SK-N-MC (cell line): ENCODE measurements at regions not wholly inside any gene's neighbourhood (a gene's known extent, or its start where the extent isn't known, plus 50 kb on each side); places are given as distances from the start of the nearest gene placed in this dataset.
"Not testable (repeated sequence)": the region's sequence is repeated elsewhere in the genome, so short reads cannot be mapped to it uniquely, and the experiment has no call there.

Source experiments
- DNase-seq: peaks from one replicate; pipeline ENCODE4 v3.0.0-alpha.2; 2011; ENCODE audit warnings: low read depth, low spot score
- H3K27ac ChIP-seq: fragments of 200-600 bp; sonication (generic); 2 replicates; pipeline ENCODE4 v1.5.1; 2016; ENCODE audit warnings: mixed run types
- H3K36me3 ChIP-seq: fragments of 200-600 bp; sonication (generic); 2 replicates; pipeline ENCODE4 v1.6.1; 2017; ENCODE audit warnings: antibody characterized with exemption, low read length, mixed read lengths; ENCODE audit not compliant: insufficient read depth
- H3K4me3 ChIP-seq: fragments of 200-600 bp; sonication (generic); 2 replicates; pipeline ENCODE4 v1.5.1; 2016
- H3K9ac ChIP-seq: fragments of 200-600 bp; sonication (generic); 2 replicates; pipeline ENCODE4 v1.8.0; 2017; ENCODE audit warnings: mixed run types, mixed read lengths; ENCODE audit not compliant: insufficient read length
- H3K9me3 ChIP-seq: fragments of 200-600 bp; sonication (generic); 2 replicates; pipeline ENCODE4 v1.6.1; 2017; ENCODE audit warnings: low read depth, mild to moderate bottlenecking, antibody characterized with exemption, low read length, moderate library complexity, mixed read lengths
- EZH2 ChIP-seq: fragments of 200-600 bp; sonication (generic); IDR thresholded peaks from one replicate; pipeline ENCODE4 v1.6.1; 2017; ENCODE audit warnings: antibody characterized with exemption
- FOXP2 ChIP-seq: optimal IDR thresholded peaks from 2 replicates; pipeline ENCODE3; 2011; ENCODE audit warnings: mild to moderate bottlenecking, moderate library complexity; ENCODE audit not compliant: insufficient read depth; ENCODE audit errors: extremely low read length, control extremely low read depth
- POLR2AphosphoS5 ChIP-seq: IDR thresholded peaks from 2 replicates; pipeline ENCODE4 v1.6.1; 2012; ENCODE audit warnings: mild to moderate bottlenecking, low read depth, low read length, borderline replicate concordance

DNA sequence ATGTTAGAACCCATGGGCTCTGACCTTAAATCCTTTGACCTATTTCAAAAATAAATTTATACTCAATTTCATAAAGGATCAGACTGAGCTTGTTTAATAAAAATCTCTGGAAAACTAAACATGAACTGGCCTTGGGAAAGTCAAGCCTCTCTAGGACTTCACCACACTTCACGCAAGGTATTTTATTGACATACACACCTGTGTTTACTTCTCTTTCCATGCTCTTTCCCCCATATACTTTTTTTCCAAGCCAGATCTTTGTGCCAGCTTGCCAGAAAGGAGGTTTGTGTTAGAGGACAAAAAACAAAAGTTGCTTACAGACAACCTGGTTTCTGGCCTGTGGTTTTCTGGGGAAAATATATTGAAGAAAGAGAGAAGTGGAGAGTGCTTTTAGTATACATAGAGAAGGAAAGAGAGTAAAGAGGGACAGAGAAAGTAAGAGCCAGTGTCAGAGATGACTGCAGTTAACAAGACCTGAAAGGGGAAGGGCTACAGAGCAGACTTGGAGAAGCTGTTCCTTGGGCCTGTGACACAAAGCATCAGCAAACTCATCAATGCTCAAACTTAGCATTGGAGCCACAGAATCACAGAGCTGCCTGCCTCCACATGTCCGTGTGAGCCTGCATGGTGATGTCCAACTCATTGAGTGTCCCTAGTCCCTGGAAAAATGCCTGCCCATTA lies 77.3 kb upstream of the TMTC2 start:
- Histone ChIP-seq H3K27ac (no peak overlapping the region), H3K9me3 (no peaks in the 10 kb centered on the region), H3K9ac (no peak overlapping the region), H3K4me3 (no peak overlapping the region), H3K36me3 (no peaks in the 10 kb centered on the region)
- no peak for DNase-seq
- TF ChIP-seq EZH2: no peak
- TF ChIP-seq POLR2AphosphoS5: no peak
- TF ChIP-seq FOXP2: no peak

DNA sequence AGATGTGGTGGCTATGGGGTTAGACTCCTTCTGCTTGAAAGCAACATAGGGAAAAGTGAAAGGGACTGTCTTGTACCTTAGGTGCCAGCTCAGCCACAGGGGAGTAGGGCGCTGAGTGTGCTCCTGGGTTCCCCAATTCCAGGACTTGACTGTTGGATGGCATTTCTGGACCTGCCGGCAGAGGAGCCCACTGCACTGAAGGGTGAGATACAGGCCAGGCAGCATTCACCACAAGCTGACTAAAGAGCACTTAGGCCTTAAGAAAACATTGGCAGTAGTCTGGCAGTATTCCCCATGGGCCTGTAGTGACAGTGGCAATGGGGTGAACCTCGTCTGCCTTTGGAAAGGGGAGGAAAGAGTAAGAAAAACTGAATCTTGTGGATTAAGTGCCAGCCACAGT lies 67.1 kb upstream of the TMTC2 start:
- no peaks in the 10 kb centered on the region for H3K9me3 ChIP-seq
- H3K4me3 ChIP-seq: no peak overlapping the region
- H3K36me3 ChIP-seq: no peaks in the 10 kb centered on the region
- H3K9ac ChIP-seq: no peak overlapping the region
- DNase-seq: no peak
- no peak for TF ChIP-seq FOXP2
- no peak for TF ChIP-seq EZH2
- no peak for TF ChIP-seq POLR2AphosphoS5
- H3K27ac ChIP-seq: no peak overlapping the region

DNA sequence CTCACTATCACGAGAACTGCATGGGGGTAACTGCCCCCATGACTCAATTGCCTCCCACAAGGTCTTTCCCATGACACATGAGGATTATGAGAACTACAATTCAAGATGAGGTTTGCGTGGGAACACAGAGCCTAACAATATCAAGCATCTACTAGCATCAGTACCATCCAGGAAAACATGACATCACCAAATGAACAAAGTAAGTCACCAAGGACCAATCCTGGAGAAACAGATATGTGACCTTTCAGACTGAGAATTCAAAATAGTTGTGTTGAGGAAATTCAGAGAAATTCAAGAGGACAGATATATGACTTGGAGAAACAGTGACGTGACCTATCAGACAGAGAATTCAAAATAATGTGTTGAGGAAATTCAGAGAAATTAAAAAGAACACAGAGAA lies 65.8 kb upstream of the TMTC2 start:
- Histone ChIP-seq H3K4me3 (no peak overlapping the region), H3K9ac (no peak overlapping the region), H3K27ac (no peak overlapping the region), H3K9me3 (no peaks in the 10 kb centered on the region), H3K36me3 (no peaks in the 10 kb centered on the region)
- TF ChIP-seq EZH2 (no peak), FOXP2 (no peak), POLR2AphosphoS5 (no peak)
- no peak for DNase-seq

DNA sequence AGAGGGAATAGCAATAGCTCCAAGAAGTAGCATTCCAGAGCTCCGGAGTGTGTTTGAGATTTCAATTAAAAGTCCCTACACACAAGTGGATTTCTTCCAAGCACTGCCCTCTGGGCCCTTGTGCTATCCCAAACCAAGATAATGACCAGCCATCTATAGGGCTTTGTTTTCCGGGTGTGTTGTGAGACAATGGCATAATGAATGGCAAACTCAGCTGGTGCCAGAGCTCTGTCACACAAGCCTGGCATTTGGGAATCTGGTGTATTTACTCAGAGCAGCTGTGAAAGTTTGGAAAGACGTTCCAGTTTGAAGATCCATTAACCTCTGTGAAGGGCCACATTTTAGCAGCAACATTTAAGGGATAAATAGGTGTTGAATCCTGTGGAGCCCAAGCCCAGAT lies 61.2 kb upstream of the TMTC2 start:
- DNase-seq: no peak
- Histone ChIP-seq H3K27ac (no peak overlapping the region), H3K9ac (no peak overlapping the region), H3K9me3 (no peaks in the 10 kb centered on the region), H3K4me3 (no peak overlapping the region), H3K36me3 (no peaks in the 10 kb centered on the region)
- TF ChIP-seq EZH2 (no peak), POLR2AphosphoS5 (no peak), FOXP2 (no peak)

DNA sequence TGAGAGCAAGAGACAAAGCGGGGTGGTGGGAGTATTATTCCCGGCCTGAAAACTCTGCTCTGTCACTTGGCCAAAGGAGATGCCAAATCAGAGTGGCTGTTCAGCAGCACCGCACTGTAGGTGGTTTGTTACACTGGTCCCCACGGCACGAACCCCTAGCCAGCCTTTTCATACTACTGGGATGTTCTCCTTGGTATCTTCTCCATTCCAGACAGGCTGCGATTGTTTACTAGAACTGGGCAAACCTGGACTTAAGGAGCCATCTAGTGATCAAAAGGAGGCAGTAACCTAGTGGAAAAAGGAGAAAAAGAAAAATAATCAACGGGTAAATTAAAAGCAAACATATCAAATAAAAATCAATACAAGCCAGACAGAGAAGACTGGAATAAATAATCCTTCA lies 58.9 kb upstream of the TMTC2 start:
- no peak overlapping the region for H3K27ac ChIP-seq
- no peaks in the 10 kb centered on the region for H3K9me3 ChIP-seq
- DNase-seq: no peak
- H3K36me3 ChIP-seq: no peaks in the 10 kb centered on the region
- no peak overlapping the region for H3K4me3 ChIP-seq
- no peak for TF ChIP-seq EZH2
- TF ChIP-seq FOXP2: no peak
- no peak for TF ChIP-seq POLR2AphosphoS5
- H3K9ac ChIP-seq: no peak overlapping the region

DNA sequence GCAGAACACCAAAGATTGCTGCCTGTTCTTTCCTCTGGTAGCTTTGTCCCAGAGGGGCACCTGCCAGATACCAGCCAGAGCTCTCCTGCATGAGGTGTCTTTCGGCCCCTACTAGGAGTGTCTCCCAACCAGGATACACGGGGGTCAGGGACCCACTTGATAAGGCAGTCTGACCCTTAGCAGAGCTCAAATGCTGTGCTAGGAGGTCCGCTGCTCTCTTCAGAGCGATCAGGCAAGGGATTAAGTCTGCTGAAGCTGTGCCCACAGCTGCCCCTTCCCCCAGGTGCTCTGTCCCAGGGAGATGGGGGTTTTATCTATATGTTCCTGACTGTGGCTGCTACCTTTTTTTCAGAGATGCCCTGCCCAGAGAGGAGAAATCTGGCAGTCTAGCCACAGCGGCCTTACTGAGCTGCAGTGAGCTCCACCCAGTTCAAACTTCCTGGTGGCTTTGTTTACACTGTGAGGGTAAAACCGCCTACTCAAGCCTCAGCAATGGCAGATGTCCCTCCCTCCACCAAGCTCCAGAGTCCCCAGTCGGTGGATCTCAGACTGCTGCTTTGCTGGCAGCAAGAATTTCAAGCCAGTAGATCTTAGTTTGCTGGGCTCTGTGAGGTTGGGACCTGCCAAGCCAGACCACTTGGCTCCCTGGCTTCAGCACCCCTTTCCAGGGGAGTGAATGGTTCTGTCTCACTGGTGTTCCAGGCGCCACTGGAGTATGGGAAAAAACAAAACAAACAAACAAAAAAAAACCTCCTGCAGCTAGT lies 52.0 kb upstream of the TMTC2 start:
- not testable (repeated sequence) for DNase-seq, H3K9me3 ChIP-seq, H3K27ac ChIP-seq, H3K4me3 ChIP-seq, H3K36me3 ChIP-seq, H3K9ac ChIP-seq

DNA sequence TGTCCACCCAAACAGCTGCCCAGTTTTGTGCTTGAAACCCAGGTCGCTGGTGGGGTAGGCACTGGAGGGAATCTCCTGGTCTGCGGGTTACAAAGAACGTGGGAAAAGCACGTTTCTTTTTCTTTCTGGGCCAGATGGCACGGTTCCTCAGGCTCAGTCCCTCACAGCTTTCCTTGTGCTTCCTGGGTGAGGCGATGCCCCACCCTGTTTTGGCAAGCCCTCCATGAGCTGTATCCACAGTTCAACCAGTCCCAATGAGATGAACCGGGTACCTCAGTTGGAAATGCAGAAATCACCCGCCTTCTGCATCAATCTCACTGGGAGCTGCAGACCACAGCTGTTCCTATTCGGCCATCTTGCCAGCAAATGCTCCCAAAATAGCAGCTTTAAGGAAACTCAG lies 51.4 kb upstream of the TMTC2 start:
- H3K36me3 ChIP-seq: no peaks in the 10 kb centered on the region
- H3K9ac ChIP-seq: no peak overlapping the region
- no peaks in the 10 kb centered on the region for H3K9me3 ChIP-seq
- TF ChIP-seq POLR2AphosphoS5 (no peak), EZH2 (no peak), FOXP2 (no peak)
- H3K4me3 ChIP-seq: no peak overlapping the region
- H3K27ac ChIP-seq: no peak overlapping the region
- no peak for DNase-seq
